Ishikawa (cell line): ENCODE measurements at regions not wholly inside any gene's neighbourhood (a gene's known extent, or its start where the extent isn't known, plus 50 kb on each side); places are given as distances from the start of the nearest gene placed in this dataset.

ENCODE experiments used
- CEBPB ChIP-seq: IDR thresholded peaks from 2 replicates; pipeline ENCODE4 v1.6.1; 2012
- CREB1 ChIP-seq: IDR thresholded peaks from 2 replicates; pipeline ENCODE4 v1.6.1; 2012; ENCODE audit warnings: low read depth
- EGR1 ChIP-seq: IDR thresholded peaks from 2 replicates; pipeline ENCODE4 v1.6.1; 2012
- EP300 ChIP-seq: IDR thresholded peaks from 2 replicates; pipeline ENCODE4 v1.6.1; 2012; ENCODE audit warnings: borderline replicate concordance
- FOXM1 ChIP-seq: IDR thresholded peaks from 2 replicates; pipeline ENCODE4 v1.6.1; 2012; ENCODE audit warnings: low read depth, borderline replicate concordance
- NFIC ChIP-seq: IDR thresholded peaks from 2 replicates; pipeline ENCODE4 v1.6.1; 2012
- RAD21 ChIP-seq: IDR thresholded peaks from 2 replicates; pipeline ENCODE4 v1.6.1; 2012; ENCODE audit warnings: low read depth
- REST ChIP-seq: IDR thresholded peaks from 2 replicates; pipeline ENCODE4 v1.6.1; 2012; ENCODE audit warnings: low read depth, mild to moderate bottlenecking
- TAF1 ChIP-seq: IDR thresholded peaks from 2 replicates; pipeline ENCODE4 v1.6.1; 2012; ENCODE audit warnings: low read depth, mild to moderate bottlenecking
- TCF12 ChIP-seq: IDR thresholded peaks from 2 replicates; pipeline ENCODE4 v1.6.1; 2012; ENCODE audit warnings: low read depth
- TEAD4 ChIP-seq: IDR thresholded peaks from 2 replicates; pipeline ENCODE4 v1.6.1; 2012
- YY1 ChIP-seq: IDR thresholded peaks from 2 replicates; pipeline ENCODE4 v1.6.1; 2012; ENCODE audit warnings: low read depth
- ZBTB7A ChIP-seq: IDR thresholded peaks from 2 replicates; pipeline ENCODE4 v1.6.1; 2012; ENCODE audit warnings: low read depth
- TF ChIP-seq, protein P1 (sequence below): IDR thresholded peaks from 2 replicates; pipeline ENCODE4 v1.6.1; 2012
- TF ChIP-seq, protein P2 (sequence below): IDR thresholded peaks from 2 replicates; pipeline ENCODE4 v1.6.1; 2012

- TF ChIP-seq RAD21 (no peak), CREB1 (no peak), TCF12 (no peak), EGR1 (no peak), TAF1 (no peak), ZBTB7A (no peak), NFIC (no peak)
Observed at GRCh38 chr3:117168896-117169295, 459.3 kb downstream of the TUSC7 start.

GRCh38 chr3:117170094-117170493 is 460.5 kb downstream of the TUSC7 start:
- no peak for TF ChIP-seq RAD21
- TF ChIP-seq CEBPB, result no peak
- no peak for TF ChIP-seq TEAD4
- TF ChIP-seq REST, result no peak
- no peak for TF ChIP-seq FOXM1
- no peak for TF ChIP-seq TCF12
- no peak for TF ChIP-seq CREB1
- no peak for TF ChIP-seq NFIC

- TF ChIP-seq CEBPB (no peak), RAD21 (no peak), EP300 (no peak), TAF1 (no peak)
- TF ChIP-seq, protein P1, sequence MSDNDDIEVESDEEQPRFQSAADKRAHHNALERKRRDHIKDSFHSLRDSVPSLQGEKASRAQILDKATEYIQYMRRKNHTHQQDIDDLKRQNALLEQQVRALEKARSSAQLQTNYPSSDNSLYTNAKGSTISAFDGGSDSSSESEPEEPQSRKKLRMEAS, result no peak
- TF ChIP-seq, protein P2, sequence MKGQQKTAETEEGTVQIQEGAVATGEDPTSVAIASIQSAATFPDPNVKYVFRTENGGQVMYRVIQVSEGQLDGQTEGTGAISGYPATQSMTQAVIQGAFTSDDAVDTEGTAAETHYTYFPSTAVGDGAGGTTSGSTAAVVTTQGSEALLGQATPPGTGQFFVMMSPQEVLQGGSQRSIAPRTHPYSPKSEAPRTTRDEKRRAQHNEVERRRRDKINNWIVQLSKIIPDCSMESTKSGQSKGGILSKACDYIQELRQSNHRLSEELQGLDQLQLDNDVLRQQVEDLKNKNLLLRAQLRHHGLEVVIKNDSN, result no peak
Observed at GRCh38 chr3:117171124-117171523, 461.5 kb downstream of the TUSC7 start.

DNA sequence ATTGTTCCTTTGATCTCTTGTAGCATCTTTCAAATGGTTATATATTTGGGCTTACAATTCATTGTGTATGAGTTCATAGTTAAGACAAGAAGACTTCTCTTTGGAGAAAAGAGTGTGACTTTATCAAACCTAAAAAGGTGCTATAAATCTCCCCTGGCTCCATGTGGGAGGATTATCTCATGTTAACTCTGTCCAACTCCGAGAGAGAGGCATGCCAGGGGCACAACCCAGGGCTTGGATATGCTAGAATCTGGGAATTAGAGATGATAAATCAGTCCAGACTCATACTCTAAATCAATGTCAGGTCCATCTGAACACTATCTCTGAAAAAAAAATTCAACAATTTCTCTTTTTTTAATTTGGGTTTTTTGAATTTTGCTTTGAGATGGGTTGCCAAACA is 462.8 kb downstream of the TUSC7 start:
- TF ChIP-seq ZBTB7A (no peak), CREB1 (no peak), FOXM1 (no peak), EGR1 (no peak), CEBPB (no peak), REST (no peak), TEAD4 (no peak), EP300 (no peak), TCF12 (no peak), TAF1 (no peak)
- TF ChIP-seq, protein P1, result no peak

DNA sequence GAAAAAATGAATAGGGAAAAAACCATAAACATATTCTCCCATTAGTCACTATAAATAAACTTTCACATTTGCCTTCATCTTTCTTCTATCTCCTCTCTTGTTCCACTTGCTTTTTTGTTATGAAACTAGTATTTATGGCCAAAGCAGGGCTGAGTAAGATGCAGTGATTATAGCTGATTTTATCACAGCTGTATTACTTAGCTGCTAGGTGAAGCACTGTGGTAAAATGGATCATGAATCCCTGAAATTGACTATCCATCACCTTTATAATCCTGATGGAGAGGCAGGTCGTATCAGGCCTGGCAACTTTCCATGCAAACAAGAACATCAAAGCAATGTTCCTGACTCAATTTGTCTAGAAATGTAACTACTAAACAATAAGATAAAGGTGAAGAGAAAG is 471.6 kb downstream of the TUSC7 start:
- TF ChIP-seq REST, result no peak
- no peak for TF ChIP-seq TAF1
- no peak for TF ChIP-seq CREB1
- no peak for TF ChIP-seq ZBTB7A
- TF ChIP-seq EP300, result no peak
- no peak for TF ChIP-seq CEBPB
- TF ChIP-seq, protein P2, result no peak
- TF ChIP-seq FOXM1, result no peak
- TF ChIP-seq TCF12, result no peak
- no peak for TF ChIP-seq RAD21
- TF ChIP-seq NFIC, result no peak
- TF ChIP-seq, protein P1, result no peak
- TF ChIP-seq EGR1, result no peak
- no peak for TF ChIP-seq YY1
